Activated T-helper 1 cell treated with Interleukin-2 at 50 U/mL for 16 hours (primary cell): ENCODE measurements at regions not wholly inside any gene's neighbourhood (a gene's known extent, or its start where the extent isn't known, plus 50 kb on each side); places are given as distances from the start of the nearest gene placed in this dataset.
"Not testable (repeated sequence)": the region's sequence is repeated elsewhere in the genome, so short reads cannot be mapped to it uniquely, and the experiment has no call there.

Experiments used
- DNase-seq: peaks from one replicate; pipeline ENCODE4 v3.0.0-alpha.2; 2020; ENCODE audit warnings: low read depth

GRCh38 chr12:126019385-126019784 lies 954.1 kb downstream of the AACS start:
- no peak for DNase-seq

- no peak for DNase-seq
Measured at GRCh38 chr12:126021675-126022074, 956.4 kb downstream of the AACS start.

- DNase-seq = no peak
Measured at GRCh38 chr12:126027825-126028224, 962.6 kb downstream of the AACS start.

- no peak for DNase-seq
Measured at GRCh38 chr12:126030573-126030972, 965.3 kb downstream of the AACS start.

- DNase-seq = no peak
Measured at GRCh38 chr12:126033751-126034150, 968.5 kb downstream of the AACS start.

- DNase-seq = no peak
Measured at GRCh38 chr12:126036348-126036747, 971.1 kb downstream of the AACS start.

GRCh38 chr12:126038434-126038833 lies 973.2 kb downstream of the AACS start:
- DNase-seq = no peak

GRCh38 chr12:126040307-126040706 lies 975.1 kb downstream of the AACS start:
- DNase-seq = no peak

GRCh38 chr12:126042286-126042685 lies 977.1 kb downstream of the AACS start:
- no peak for DNase-seq

GRCh38 chr12:126049501-126049900 lies 984.3 kb downstream of the AACS start:
- not testable (repeated sequence) for DNase-seq

- no peak for DNase-seq
Measured at GRCh38 chr12:126051611-126052107, 986.4 kb downstream of the AACS start.

- DNase-seq = no peak
Measured at GRCh38 chr12:126055521-126055920, 990.3 kb downstream of the AACS start.

- no peak for DNase-seq
Measured at GRCh38 chr12:126061777-126062176, 996.5 kb downstream of the AACS start.

- no peak for DNase-seq
Measured at GRCh38 chr12:126064028-126064427, 998.8 kb downstream of the AACS start.

GRCh38 chr12:126067626-126068329 lies 1002.5 kb downstream of the AACS start:
- no peak for DNase-seq

GRCh38 chr12:126069549-126070165 lies 1004.4 kb downstream of the AACS start:
- DNase-seq = no peak

- DNase-seq = no peak
Measured at GRCh38 chr12:126076515-126076914, 1011.3 kb downstream of the AACS start.

- DNase-seq = no peak
Measured at GRCh38 chr12:126083926-126084325, 1018.7 kb downstream of the AACS start.

- no peak for DNase-seq
Measured at GRCh38 chr12:126084480-126084879, 1019.2 kb downstream of the AACS start.

GRCh38 chr12:126086242-126086641 lies 1021.0 kb downstream of the AACS start:
- DNase-seq = no peak

- no peak for DNase-seq
Measured at GRCh38 chr12:126087692-126088091, 1022.5 kb downstream of the AACS start.

- DNase-seq = no peak
Measured at GRCh38 chr12:126093908-126094307, 1028.7 kb downstream of the AACS start.

GRCh38 chr12:126095748-126096510 lies 1030.7 kb downstream of the AACS start:
- DNase-seq = no peak
